GM23338 (cell line): ENCODE measurements at regions not wholly inside any gene's neighbourhood (a gene's known extent, or its start where the extent isn't known, plus 50 kb on each side); places are given as distances from the start of the nearest gene placed in this dataset.

ENCODE experiments used
- CREB1 ChIP-seq: fragments of 250-450 bp; sonication (Bioruptor Pico); IDR thresholded peaks from 2 replicates; pipeline ENCODE4 v1.5.0; 2020; ENCODE audit warnings: low read depth, mild to moderate bottlenecking, moderate library complexity
- CTCF ChIP-seq, 2 experiments: fragments of 200-600 bp in 1 of 2; sonication (generic) in 1 of 2; conservative IDR thresholded peaks; 2 replicates each; pipeline versions ENCODE4 v1.5.1 to v1.6.1; 2016 to 2017; ENCODE audit warnings: antibody characterized with exemption in 2 of 2, low read depth in 2 of 2, mild to moderate bottlenecking in 2 of 2, moderate library complexity in 1 of 2
- ETS1 ChIP-seq: IDR thresholded peaks from 2 replicates; pipeline ENCODE4 v1.6.1; 2016; ENCODE audit warnings: antibody characterized with exemption
- EZH2 ChIP-seq: fragments of 200-600 bp; sonication (generic); IDR thresholded peaks from one replicate; pipeline ENCODE4 v1.8.0; 2017; ENCODE audit warnings: antibody characterized with exemption, mild to moderate bottlenecking, low read depth; ENCODE audit not compliant: unreplicated experiment
- POLR2AphosphoS5 ChIP-seq: IDR thresholded peaks from 2 replicates; pipeline ENCODE4 v1.6.1; 2016; ENCODE audit warnings: antibody characterized with exemption, low read depth
- REST ChIP-seq: IDR thresholded peaks from one replicate; pipeline ENCODE4 v1.6.1; 2018; ENCODE audit warnings: antibody characterized with exemption; ENCODE audit not compliant: unreplicated experiment

- no peak for TF ChIP-seq EZH2
- TF ChIP-seq POLR2AphosphoS5 = no peak
- TF ChIP-seq CREB1 = no peak
- no peak for TF ChIP-seq CTCF (conservative IDR thresholded peaks at IDR 0.05; ENCODE audit: low read depth in 2 of 2)
- no peak for TF ChIP-seq ETS1
- TF ChIP-seq REST = no peak
Measured at GRCh38 chr12:105587237-105587636, 256.7 kb downstream of the C12orf75 start.
